ENCODE measurements at regions not wholly inside any gene's neighbourhood (a gene's known extent, or its start where the extent isn't known, plus 50 kb on each side); places are given as distances from the start of the nearest gene placed in this dataset.

DNA sequence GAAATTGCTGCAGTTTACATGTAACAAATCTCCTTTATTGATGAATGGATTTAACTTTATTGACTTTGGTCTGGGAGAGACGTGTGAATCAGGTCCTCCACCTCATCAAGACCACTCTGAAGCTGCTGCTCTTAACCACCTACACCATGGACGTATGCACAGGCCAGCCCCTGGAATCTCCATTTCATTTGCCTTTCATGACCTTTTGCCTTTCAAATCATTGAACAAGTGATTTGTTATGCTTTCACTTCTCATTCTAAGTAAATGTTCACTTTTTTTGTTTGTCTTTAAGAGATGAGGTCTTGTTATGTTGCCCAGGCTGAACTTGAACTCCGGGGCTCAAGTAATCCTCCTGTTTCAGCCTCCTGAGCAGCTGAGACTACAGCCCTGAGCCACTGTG is 240.0 kb upstream of the SERP2 start:
- no peak overlapping the region for H3K9ac ChIP-seq (ENCODE audit: insufficient read length, low read depth)
- no peaks in the 10 kb centered on the region for H3K4me1 ChIP-seq (ENCODE audit: insufficient read depth, insufficient read length)
- H3K9me3 ChIP-seq (ENCODE audit: insufficient read depth, low read length) = no peaks in the 10 kb centered on the region
- H3K4me3 ChIP-seq (ENCODE audit: insufficient read length, low read depth) = no peak overlapping the region
- TF ChIP-seq SUZ12 (IDR thresholded peaks at IDR 0.05; ENCODE audit: extremely low read depth, insufficient read depth, insufficient read length) = no peak
- no peak for TF ChIP-seq ZNF274 (IDR thresholded peaks at IDR 0.05; ENCODE audit: low read depth, low read length)
- no peak for DNase-seq (ENCODE audit: low read depth, low spot score)
- H3K27me3 ChIP-seq (ENCODE audit: insufficient read depth, insufficient read length) = no peaks in the 10 kb centered on the region
- no peaks in the 10 kb centered on the region for H3K36me3 ChIP-seq (ENCODE audit: insufficient read depth, insufficient read length, low read length)

DNA sequence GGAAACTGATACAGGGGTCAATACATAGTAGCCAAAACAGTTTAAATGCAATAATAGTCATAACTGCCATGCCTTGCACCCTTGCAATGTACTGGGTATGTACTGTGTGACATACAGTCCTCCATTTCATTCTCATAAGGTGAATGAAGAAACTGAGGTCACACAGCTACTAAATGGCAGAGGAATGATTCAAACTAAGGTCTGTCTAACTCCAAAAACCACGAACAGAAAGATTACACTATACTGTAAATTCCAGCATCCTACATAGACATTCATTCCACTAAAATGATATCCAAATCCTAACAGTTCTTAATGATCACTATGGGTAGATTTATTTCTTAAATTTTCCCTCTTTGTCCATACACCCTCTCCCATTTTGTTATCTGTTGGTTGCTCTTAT is 238.1 kb upstream of the SERP2 start:
- DNase-seq (ENCODE audit: low read depth, low spot score) = no peak
- Histone ChIP-seq H3K9me3 (ENCODE audit: insufficient read depth, low read length) (no peaks in the 10 kb centered on the region), H3K27me3 (ENCODE audit: insufficient read depth, insufficient read length) (no peaks in the 10 kb centered on the region), H3K36me3 (ENCODE audit: insufficient read depth, insufficient read length, low read length) (no peaks in the 10 kb centered on the region), H3K9ac (ENCODE audit: insufficient read length, low read depth) (no peak overlapping the region), H3K4me1 (ENCODE audit: insufficient read depth, insufficient read length) (no peaks in the 10 kb centered on the region), H3K4me3 (ENCODE audit: insufficient read length, low read depth) (no peak overlapping the region)
- no peak for TF ChIP-seq ZNF274 (IDR thresholded peaks at IDR 0.05; ENCODE audit: low read depth, low read length)
- no peak for TF ChIP-seq YY1 (IDR thresholded peaks at IDR 0.05; ENCODE audit: insufficient read depth, insufficient read length)
- no peak for TF ChIP-seq SUZ12 (IDR thresholded peaks at IDR 0.05; ENCODE audit: extremely low read depth, insufficient read depth, insufficient read length)

DNA sequence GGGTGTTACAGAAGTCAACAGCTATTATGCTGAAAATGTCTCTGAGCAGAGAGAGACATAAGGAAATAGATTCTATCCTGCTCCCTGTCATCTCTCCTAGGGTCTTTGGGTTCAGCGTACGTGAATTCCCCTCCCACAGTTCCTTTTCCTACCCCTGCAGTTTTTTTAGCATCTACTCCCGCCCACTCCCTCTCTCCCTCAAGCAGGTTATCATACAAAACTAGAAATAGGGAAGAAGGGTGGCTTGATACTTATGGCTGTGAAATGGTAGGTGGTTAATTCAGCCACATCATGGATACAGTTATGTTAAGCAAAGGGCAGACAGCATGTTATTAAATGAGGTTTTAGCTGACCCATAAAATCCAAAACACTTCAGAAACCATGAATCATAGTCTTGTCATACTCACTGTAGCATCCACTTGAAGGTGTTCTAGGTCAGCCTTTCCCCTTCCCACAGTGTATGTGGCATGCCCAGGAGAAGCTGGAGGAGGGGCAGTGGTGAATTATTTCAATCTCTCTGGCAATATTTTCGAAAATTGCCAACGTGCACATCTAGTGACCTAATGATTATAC is 236.8 kb upstream of the SERP2 start:
- no peak for DNase-seq (ENCODE audit: low read depth, low spot score)
- Histone ChIP-seq H3K4me3 (ENCODE audit: insufficient read length, low read depth) (no peak overlapping the region), H3K36me3 (ENCODE audit: insufficient read depth, insufficient read length, low read length) (no peaks in the 10 kb centered on the region), H3K9me3 (ENCODE audit: insufficient read depth, low read length) (no peaks in the 10 kb centered on the region), H3K4me1 (ENCODE audit: insufficient read depth, insufficient read length) (no peaks in the 10 kb centered on the region), H3K27me3 (ENCODE audit: insufficient read depth, insufficient read length) (no peaks in the 10 kb centered on the region), H3K9ac (ENCODE audit: insufficient read length, low read depth) (no peak overlapping the region)
- TF ChIP-seq YY1 (IDR thresholded peaks at IDR 0.05; ENCODE audit: insufficient read depth, insufficient read length) = no peak
- no peak for TF ChIP-seq SUZ12 (IDR thresholded peaks at IDR 0.05; ENCODE audit: extremely low read depth, insufficient read depth, insufficient read length)
- TF ChIP-seq ZNF274 (IDR thresholded peaks at IDR 0.05; ENCODE audit: low read depth, low read length) = no peak

DNA sequence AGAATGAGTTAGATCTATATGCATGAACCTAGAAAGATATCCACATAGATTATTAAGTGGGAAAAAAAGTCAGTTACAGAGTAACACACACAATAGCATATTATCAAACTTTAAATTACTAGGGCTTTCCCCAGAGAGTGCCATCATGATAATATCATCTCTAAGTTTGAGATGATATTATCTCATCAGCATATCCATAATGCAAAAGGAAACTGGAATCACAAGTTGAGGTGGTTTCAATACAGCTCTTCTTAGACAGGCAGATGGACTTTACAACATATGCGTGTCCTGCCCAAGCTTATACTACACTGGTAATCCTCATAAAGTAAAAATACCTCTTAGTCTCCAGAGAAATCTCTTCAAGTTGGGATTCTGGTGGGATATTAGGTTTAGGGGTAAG is 236.2 kb upstream of the SERP2 start:
- Histone ChIP-seq H3K27me3 (ENCODE audit: insufficient read depth, insufficient read length) (no peaks in the 10 kb centered on the region), H3K4me1 (ENCODE audit: insufficient read depth, insufficient read length) (no peaks in the 10 kb centered on the region), H3K4me3 (ENCODE audit: insufficient read length, low read depth) (no peak overlapping the region), H3K9ac (ENCODE audit: insufficient read length, low read depth) (no peak overlapping the region), H3K36me3 (ENCODE audit: insufficient read depth, insufficient read length, low read length) (no peaks in the 10 kb centered on the region), H3K9me3 (ENCODE audit: insufficient read depth, low read length) (no peaks in the 10 kb centered on the region)
- DNase-seq (ENCODE audit: low read depth, low spot score) = no peak
- no peak for TF ChIP-seq SUZ12 (IDR thresholded peaks at IDR 0.05; ENCODE audit: extremely low read depth, insufficient read depth, insufficient read length)
- TF ChIP-seq YY1 (IDR thresholded peaks at IDR 0.05; ENCODE audit: insufficient read depth, insufficient read length) = no peak
- no peak for TF ChIP-seq ZNF274 (IDR thresholded peaks at IDR 0.05; ENCODE audit: low read depth, low read length)

DNA sequence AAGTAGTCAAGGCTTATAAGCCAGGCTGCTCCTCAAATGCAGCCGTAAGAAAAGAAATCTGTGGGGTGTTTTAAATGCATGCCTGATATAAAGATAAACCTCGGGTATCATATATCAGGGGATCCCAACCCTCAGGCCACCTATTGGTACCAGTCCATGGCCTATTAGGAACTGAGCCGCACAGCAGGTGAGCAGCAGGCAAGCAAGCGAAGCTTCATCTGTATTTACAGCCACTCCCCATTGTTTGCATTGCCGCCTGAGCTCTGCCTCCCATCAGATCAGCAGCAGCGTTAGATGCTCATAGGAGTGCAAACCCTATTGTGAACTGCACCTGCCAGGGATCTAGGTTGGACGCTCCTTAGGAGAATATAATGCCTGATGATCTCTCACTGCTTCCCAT is 233.5 kb upstream of the SERP2 start:
- Histone ChIP-seq H3K27me3 (ENCODE audit: insufficient read depth, insufficient read length) (no peaks in the 10 kb centered on the region), H3K9me3 (ENCODE audit: insufficient read depth, low read length) (no peaks in the 10 kb centered on the region), H3K4me3 (ENCODE audit: insufficient read length, low read depth) (no peak overlapping the region), H3K36me3 (ENCODE audit: insufficient read depth, insufficient read length, low read length) (no peaks in the 10 kb centered on the region), H3K4me1 (ENCODE audit: insufficient read depth, insufficient read length) (no peaks in the 10 kb centered on the region), H3K9ac (ENCODE audit: insufficient read length, low read depth) (no peak overlapping the region)
- TF ChIP-seq YY1 (IDR thresholded peaks at IDR 0.05; ENCODE audit: insufficient read depth, insufficient read length) (no peak), ZNF274 (IDR thresholded peaks at IDR 0.05; ENCODE audit: low read depth, low read length) (no peak), SUZ12 (IDR thresholded peaks at IDR 0.05; ENCODE audit: extremely low read depth, insufficient read depth, insufficient read length) (no peak)
- DNase-seq (ENCODE audit: low read depth, low spot score) = no peak

DNA sequence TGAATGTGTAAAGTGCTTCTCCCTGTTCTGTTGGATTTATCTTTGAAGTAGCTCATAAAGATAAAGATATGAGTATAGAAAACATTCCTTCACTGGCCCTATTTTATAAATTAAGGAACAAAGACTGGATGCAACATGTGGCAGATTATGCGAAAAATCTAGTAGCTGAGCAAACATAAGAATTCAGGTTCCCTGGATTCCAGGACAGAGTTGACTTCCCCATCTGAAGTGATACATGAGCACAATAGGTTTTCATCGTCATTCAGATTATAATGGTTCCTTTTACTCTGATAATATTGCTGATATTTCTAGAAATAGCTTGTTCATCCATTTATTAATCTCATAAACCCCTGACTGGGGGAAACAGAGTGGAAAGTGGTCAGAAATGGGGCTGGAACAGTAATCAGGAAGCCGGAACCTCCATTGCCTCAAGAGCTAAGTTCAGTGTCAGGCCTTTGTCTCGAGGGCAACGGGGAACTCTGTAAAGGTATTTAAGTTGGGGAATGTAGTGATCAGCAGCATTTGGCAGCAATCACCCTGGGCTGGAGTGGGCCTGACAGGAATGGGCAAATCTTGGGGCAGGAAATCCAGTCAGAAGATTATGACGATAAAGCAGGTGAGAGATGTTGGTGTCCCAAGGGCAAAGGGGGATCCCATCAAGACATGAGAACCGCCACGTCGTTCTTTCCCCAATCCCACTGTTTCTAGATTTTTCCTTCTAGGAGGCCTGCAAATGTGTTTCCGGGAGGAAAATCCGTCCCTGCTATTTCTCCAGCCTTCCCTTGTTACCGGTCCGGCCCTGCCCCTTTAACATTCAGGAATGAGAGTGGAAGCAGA is 232.5 kb upstream of the SERP2 start:
- DNase-seq (ENCODE audit: low read depth, low spot score) = no peak
- Histone ChIP-seq H3K36me3 (ENCODE audit: insufficient read depth, insufficient read length, low read length) (no peaks in the 10 kb centered on the region), H3K4me3 (ENCODE audit: insufficient read length, low read depth) (peak overlapping the region; percentile 66), H3K9ac (ENCODE audit: insufficient read length, low read depth) (peak overlapping the region; percentile 99), H3K9me3 (ENCODE audit: insufficient read depth, low read length) (no peaks in the 10 kb centered on the region), H3K4me1 (ENCODE audit: insufficient read depth, insufficient read length) (no peaks in the 10 kb centered on the region), H3K27me3 (ENCODE audit: insufficient read depth, insufficient read length) (no peaks in the 10 kb centered on the region)
- TF ChIP-seq YY1 (IDR thresholded peaks at IDR 0.05; ENCODE audit: insufficient read depth, insufficient read length) (no peak), ZNF274 (IDR thresholded peaks at IDR 0.05; ENCODE audit: low read depth, low read length) (no peak), SUZ12 (IDR thresholded peaks at IDR 0.05; ENCODE audit: extremely low read depth, insufficient read depth, insufficient read length) (no peak)

DNA sequence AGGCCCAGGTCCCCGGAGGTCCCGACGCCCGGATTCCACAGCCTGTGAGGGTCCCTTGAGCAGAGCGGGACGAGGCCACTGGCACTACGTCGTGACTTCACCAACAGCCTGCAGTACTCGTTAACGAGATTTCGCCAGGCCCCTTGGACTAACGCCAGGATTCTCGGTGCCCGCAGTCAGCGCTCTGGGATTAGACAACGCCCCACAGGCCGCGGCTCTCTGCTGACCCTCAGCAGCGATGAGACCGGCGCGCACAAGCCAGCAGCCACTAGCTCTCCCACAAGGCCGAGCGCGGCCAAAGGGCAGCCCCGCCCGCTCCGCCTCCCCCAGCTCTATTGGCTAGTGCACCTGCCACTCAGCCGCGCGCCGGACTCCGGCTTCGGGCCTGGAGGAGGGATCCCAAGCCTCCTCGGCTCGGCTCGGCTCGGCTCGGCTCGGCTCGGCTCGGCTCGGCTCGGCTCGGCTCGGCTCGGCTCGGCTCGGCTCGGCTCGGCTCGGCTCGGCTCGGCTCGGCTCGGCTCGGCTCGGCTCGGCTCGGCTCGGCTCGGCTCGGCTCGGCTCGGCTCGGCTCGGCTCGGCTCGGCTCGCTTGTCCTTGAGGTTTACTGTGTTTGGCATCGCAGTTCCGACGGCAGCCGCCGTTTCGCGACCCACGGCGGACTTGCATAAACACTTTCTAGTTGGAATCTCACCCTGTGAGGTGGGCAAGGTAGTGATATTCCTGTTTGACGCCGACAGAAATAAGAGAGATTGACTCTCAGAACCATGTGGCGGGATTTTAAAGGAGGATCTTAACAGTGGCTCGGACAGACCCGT is 231.7 kb upstream of the SERP2 start:
- peak overlapping the region; percentile 99 for H3K9ac ChIP-seq (ENCODE audit: insufficient read length, low read depth)
- H3K27me3 ChIP-seq (ENCODE audit: insufficient read depth, insufficient read length) = no peaks in the 10 kb centered on the region
- H3K4me3 ChIP-seq (ENCODE audit: insufficient read length, low read depth) = peak overlapping the region; percentile 71
- H3K9me3 ChIP-seq (ENCODE audit: insufficient read depth, low read length) = no peaks in the 10 kb centered on the region
- no peak for TF ChIP-seq ZNF274 (IDR thresholded peaks at IDR 0.05; ENCODE audit: low read depth, low read length)
- TF ChIP-seq YY1 (IDR thresholded peaks at IDR 0.05; ENCODE audit: insufficient read depth, insufficient read length) = no peak
- TF ChIP-seq SUZ12 (IDR thresholded peaks at IDR 0.05; ENCODE audit: extremely low read depth, insufficient read depth, insufficient read length) = no peak
- no peaks in the 10 kb centered on the region for H3K4me1 ChIP-seq (ENCODE audit: insufficient read depth, insufficient read length)
- DNase-seq (ENCODE audit: low read depth, low spot score) = peak; percentile 74
- H3K36me3 ChIP-seq (ENCODE audit: insufficient read depth, insufficient read length, low read length) = no peaks in the 10 kb centered on the region
